SK-N-SH (cell line): ENCODE measurements at regions not wholly inside any gene's neighbourhood (a gene's known extent, or its start where the extent isn't known, plus 50 kb on each side); places are given as distances from the start of the nearest gene placed in this dataset.

ENCODE experiments used
- CTCF ChIA-PET: fragments of 300-600, 350-600 bp; formaldehyde crosslinking; extraction: SDS; loops from one replicate; lab custom pipeline; 2021; lab: Yijun Ruan, JAX
- POLR2A ChIA-PET: fragments of 350-600 bp; sonication (Branson Sonifier 250); formaldehyde crosslinking; extraction: SDS; loops from one replicate; lab custom pipeline; 2020; ENCODE audit warnings: antibody characterized with exemption, inconsistent platforms; lab: Yijun Ruan, JAX
- DNase-seq: peaks from one replicate; pipeline ENCODE4 v3.0.0; 2012
- H2AFZ ChIP-seq: fragments of 200-600 bp; sonication (generic); 2 replicates; pipeline ENCODE4 v1.8.1; 2016; ENCODE audit warnings: antibody characterized with exemption, mild to moderate bottlenecking, low read depth
- H3F3A ChIP-seq: fragments of 200-600 bp; sonication (generic); replicated peaks from 2 replicates; pipeline ENCODE3; 2016; ENCODE audit warnings: antibody characterized with exemption, mild to moderate bottlenecking; ENCODE audit not compliant: insufficient read depth
- H3K27ac ChIP-seq, 2 experiments: fragments of 200-500 bp in 1 of 2; fragments of 200-600 bp in 1 of 2; sonication (Bioruptor generic) in 1 of 2; sonication (generic), shearing (Covaris generic) in 1 of 2; 2 replicates each; pipeline versions ENCODE4 v1.5.1 to v1.6.1; 2014 to 2016; ENCODE audit warnings: low read depth in 2 of 2, inconsistent platforms in 1 of 2, low read length in 1 of 2, mild to moderate bottlenecking in 1 of 2, mixed read lengths in 1 of 2
- H3K27me3 ChIP-seq: fragments of 200-600 bp; sonication (generic), shearing (Covaris generic); 2 replicates; pipeline ENCODE4 v1.6.1; 2016; ENCODE audit warnings: mixed run types; ENCODE audit not compliant: insufficient read depth
- H3K36me3 ChIP-seq, 2 experiments: fragments of 200-500 bp in 1 of 2; fragments of 200-600 bp in 1 of 2; sonication (Bioruptor generic) in 1 of 2; sonication (generic) in 1 of 2; replicated peaks in 1 of 2; 2 replicates each; pipeline versions ENCODE3 to v1.5.1; 2014 to 2016; ENCODE audit warnings: low read length in 1 of 2, mild to moderate bottlenecking in 1 of 2; ENCODE audit not compliant: insufficient read depth in 2 of 2, control insufficient read depth in 1 of 2
- H3K4me1 ChIP-seq, 2 experiments: fragments of 200-500 bp in 1 of 2; fragments of 200-600 bp in 1 of 2; sonication (Bioruptor generic) in 1 of 2; sonication (generic), shearing (Covaris generic) in 1 of 2; 2 replicates each; pipeline versions ENCODE4 v1.5.1 to v1.6.1; 2014 to 2016; ENCODE audit warnings: low read depth in 1 of 2, low read length in 1 of 2, mixed run types in 1 of 2; ENCODE audit not compliant: insufficient read depth in 2 of 2, control insufficient read depth in 1 of 2
- H3K4me2 ChIP-seq: fragments of 200-600 bp; sonication (generic), shearing (Covaris generic); 2 replicates; pipeline ENCODE4 v1.6.1; 2017; ENCODE audit warnings: mixed run types
- H3K4me3 ChIP-seq, 2 experiments: fragments of 200-500 bp in 1 of 2; fragments of 200-600 bp in 1 of 2; sonication (Bioruptor generic) in 1 of 2; sonication (generic), shearing (Covaris generic) in 1 of 2; 2 replicates each; pipeline versions ENCODE4 v1.5.1 to v1.8.1; 2014 to 2016; ENCODE audit warnings: low read depth in 2 of 2, inconsistent platforms in 1 of 2, low read length in 1 of 2, mild to moderate bottlenecking in 1 of 2, mixed read lengths in 1 of 2, moderate library complexity in 1 of 2
- H3K79me2 ChIP-seq: fragments of 200-600 bp; sonication (generic); 2 replicates; pipeline ENCODE4 v1.8.1; 2017; ENCODE audit warnings: mild to moderate bottlenecking; ENCODE audit not compliant: insufficient read depth
- H3K9ac ChIP-seq: fragments of 200-600 bp; sonication (generic); 2 replicates; pipeline ENCODE4 v1.6.1; 2017; ENCODE audit warnings: mixed run types
- H3K9me2 ChIP-seq: fragments of 200-600 bp; sonication (generic); 2 replicates; pipeline ENCODE4 v1.6.1; 2017; ENCODE audit warnings: mixed run types
- H3K9me3 ChIP-seq: fragments of 200-600 bp; sonication (generic); 2 replicates; pipeline ENCODE4 v1.6.1; 2017; ENCODE audit warnings: mixed run types, mild to moderate bottlenecking, moderate library complexity
- H4K20me1 ChIP-seq: fragments of 200-600 bp; sonication (generic); 2 replicates; pipeline ENCODE4 v1.6.1; 2017; ENCODE audit warnings: mild to moderate bottlenecking, mixed run types; ENCODE audit not compliant: insufficient read depth
- CHD2 ChIP-seq: fragments of 150-350 bp; IDR thresholded peaks from 2 replicates; pipeline ENCODE4 v1.6.1; 2018; ENCODE audit warnings: low read length; ENCODE audit not compliant: partially characterized antibody
- EP300 ChIP-seq, 2 experiments: IDR thresholded peaks; 2 replicates each; pipeline versions ENCODE4 v1.4.0 to v1.6.1; 2012; ENCODE audit warnings: borderline replicate concordance in 1 of 2, low read depth in 1 of 2, low read length in 1 of 2
- FOXJ3 ChIP-seq: sonication (generic); formaldehyde crosslinking; IDR thresholded peaks from 2 replicates; pipeline ENCODE4 v1.5.1; 2020; ENCODE audit warnings: mild to moderate bottlenecking, missing genetic modification reagents
- FOXM1 ChIP-seq: IDR thresholded peaks from 2 replicates; pipeline ENCODE4 v1.4.0; 2012; ENCODE audit warnings: low read depth, mild to moderate bottlenecking
- JUND ChIP-seq: IDR thresholded peaks from 2 replicates; pipeline ENCODE4 v1.4.0; 2012
- MEF2A ChIP-seq: IDR thresholded peaks from 2 replicates; pipeline ENCODE4 v1.4.0; 2012; ENCODE audit warnings: low read depth, borderline replicate concordance
- NFIC ChIP-seq: IDR thresholded peaks from 2 replicates; pipeline ENCODE4 v1.4.0; 2012; ENCODE audit warnings: borderline replicate concordance
- SIN3A ChIP-seq: IDR thresholded peaks from 2 replicates; pipeline ENCODE4 v1.6.1; 2012; ENCODE audit warnings: low read depth, mild to moderate bottlenecking, low read length, moderate library complexity, borderline replicate concordance
- TAF1 ChIP-seq: IDR thresholded peaks from 2 replicates; pipeline ENCODE4 v1.6.1; 2012; ENCODE audit warnings: low read depth, mild to moderate bottlenecking, low read length, moderate library complexity, borderline replicate concordance
- TCF12 ChIP-seq: IDR thresholded peaks from 2 replicates; pipeline ENCODE4 v1.4.0; 2012
- TEAD4 ChIP-seq: IDR thresholded peaks from 2 replicates; pipeline ENCODE4 v1.4.0; 2012; ENCODE audit warnings: mild to moderate bottlenecking, borderline replicate concordance; ENCODE audit not compliant: insufficient read depth
- WGBS: methylation state at CpG from one replicate; pipeline ENCODE4 v1.1.6; 2017; ENCODE audit warnings: low lambda C conversion rate; 5-methylcytosine and 5-hydroxymethylcytosine counted together
- TF ChIP-seq, protein P1 (sequence below): fragments of 150-350 bp; IDR thresholded peaks from 2 replicates; pipeline ENCODE4 v1.6.1; 2017; ENCODE audit warnings: antibody characterized with exemption, low read length, low read depth, borderline replicate concordance
- TF ChIP-seq, protein P2 (sequence below): IDR thresholded peaks from 2 replicates; pipeline ENCODE4 v1.4.0; 2012; ENCODE audit warnings: low read depth
- TF ChIP-seq, protein P3 (sequence below): fragments of 150-350 bp; IDR thresholded peaks from 2 replicates; pipeline ENCODE4 v1.6.1; 2016; ENCODE audit warnings: mild to moderate bottlenecking, low read depth, low read length

DNA sequence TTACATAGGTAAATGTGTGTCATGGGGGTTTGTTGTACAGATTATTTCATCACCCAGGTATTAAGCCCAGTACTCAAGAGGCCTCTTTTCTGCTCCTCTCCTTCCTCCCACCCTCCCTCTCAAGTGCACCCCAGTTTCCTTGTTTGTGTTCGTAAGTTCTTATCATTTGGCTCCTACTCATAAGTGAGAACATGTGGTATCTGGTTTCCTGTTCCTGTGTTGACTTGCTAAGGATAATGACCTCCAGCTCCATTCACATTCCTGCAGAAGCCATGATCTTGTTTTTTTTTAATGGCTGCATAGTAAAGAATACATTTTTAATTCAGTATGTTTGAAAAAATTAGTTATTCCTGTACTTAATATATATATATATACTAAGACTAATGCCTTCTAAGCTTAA, 107.7 kb downstream of the CLDN17 start (continued):
- TF ChIP-seq, protein P1, sequence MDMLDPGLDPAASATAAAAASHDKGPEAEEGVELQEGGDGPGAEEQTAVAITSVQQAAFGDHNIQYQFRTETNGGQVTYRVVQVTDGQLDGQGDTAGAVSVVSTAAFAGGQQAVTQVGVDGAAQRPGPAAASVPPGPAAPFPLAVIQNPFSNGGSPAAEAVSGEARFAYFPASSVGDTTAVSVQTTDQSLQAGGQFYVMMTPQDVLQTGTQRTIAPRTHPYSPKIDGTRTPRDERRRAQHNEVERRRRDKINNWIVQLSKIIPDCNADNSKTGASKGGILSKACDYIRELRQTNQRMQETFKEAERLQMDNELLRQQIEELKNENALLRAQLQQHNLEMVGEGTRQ, result no peak
- TF ChIP-seq TEAD4 (no peak), FOXJ3 (no peak), NFIC (no peak), JUND (no peak), TCF12 (no peak), EP300 (IDR thresholded peaks at IDR 0.05; ENCODE audit: borderline replicate concordance in 1 of 2, low read depth in 1 of 2, low read length in 1 of 2) (no peak)

DNA sequence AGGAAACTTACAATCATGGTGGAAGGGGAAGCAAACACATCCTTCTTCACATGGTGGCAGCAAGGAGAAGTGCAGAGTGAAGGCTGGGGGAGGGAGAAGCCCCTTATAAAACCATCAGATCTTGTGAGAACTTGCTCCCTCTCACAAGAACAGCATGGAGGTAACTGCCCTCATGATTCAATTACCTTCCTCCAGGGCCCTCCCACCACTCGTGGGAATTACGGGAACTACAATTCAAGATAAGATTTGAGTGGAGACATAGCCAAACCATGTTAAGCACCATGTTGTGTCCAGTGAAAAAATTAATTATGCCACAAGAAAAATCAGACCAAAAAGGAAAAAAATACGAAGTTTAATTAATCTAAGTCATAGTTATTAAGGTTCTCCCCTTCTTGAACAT, 109.5 kb downstream of the CLDN17 start:
- no peak for DNase-seq
- Histone ChIP-seq H4K20me1 (no peaks in the 10 kb centered on the region), H3K4me1 (no peaks in the 10 kb centered on the region), H3F3A (no peaks in the 10 kb centered on the region), H2AFZ (no peak overlapping the region), H3K9ac (no peak overlapping the region), H3K36me3 (no peaks in the 10 kb centered on the region), H3K4me3 (no peak overlapping the region), H3K9me2 (no peaks in the 10 kb centered on the region), H3K4me2 (no peak overlapping the region), H3K79me2 (no peaks in the 10 kb centered on the region), H3K9me3 (no peaks in the 10 kb centered on the region), H3K27me3 (no peaks in the 10 kb centered on the region; the same call in 1 of the 2 replicates), H3K27ac (no peak overlapping the region)
- 0% methylated on average over 3 of the region's 3 CpGs for WGBS
- POLR2A ChIA-PET, result no interaction called here
- CTCF ChIA-PET, result interaction anchor here (3.9 kb wide), 1 partner anchor 12 kb away, joined by 19 read pairs; no protein-coding TSS in a partner anchor
- TF ChIP-seq MEF2A, result no peak
- no peak for TF ChIP-seq CHD2
- TF ChIP-seq FOXJ3, result no peak
- TF ChIP-seq, protein P2, sequence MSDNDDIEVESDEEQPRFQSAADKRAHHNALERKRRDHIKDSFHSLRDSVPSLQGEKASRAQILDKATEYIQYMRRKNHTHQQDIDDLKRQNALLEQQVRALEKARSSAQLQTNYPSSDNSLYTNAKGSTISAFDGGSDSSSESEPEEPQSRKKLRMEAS, result no peak

DNA sequence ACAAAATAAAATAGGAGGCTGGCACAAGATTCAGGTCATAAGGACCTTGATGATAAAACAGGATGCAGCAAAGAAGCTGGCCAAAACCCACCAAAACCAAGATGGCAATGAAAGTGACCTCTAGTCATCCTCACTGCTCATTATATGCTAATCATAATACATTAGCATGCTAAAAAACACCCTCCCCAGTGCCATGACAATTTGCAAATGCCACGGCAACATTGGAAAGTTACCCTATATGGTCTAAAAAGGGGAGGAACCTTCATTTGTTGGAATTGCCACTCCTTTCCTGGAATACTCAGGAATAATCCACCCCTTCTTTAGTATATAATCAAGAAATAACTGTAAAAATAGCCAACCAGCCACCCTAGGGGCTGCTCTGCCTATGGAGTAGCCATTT, 108.8 kb upstream of the GRIK1 start:
- Histone ChIP-seq H3K36me3 (no peaks in the 10 kb centered on the region), H3K4me2 (no peak overlapping the region), H3K9me2 (no peaks in the 10 kb centered on the region), H3K79me2 (no peaks in the 10 kb centered on the region), H2AFZ (no peak overlapping the region), H4K20me1 (no peaks in the 10 kb centered on the region), H3K27me3 (no peaks in the 10 kb centered on the region; the same call in 1 of the 2 replicates), H3K9ac (no peak overlapping the region), H3K4me3 (no peak overlapping the region), H3K27ac (no peak overlapping the region), H3F3A (no peaks in the 10 kb centered on the region), H3K4me1 (no peaks in the 10 kb centered on the region), H3K9me3 (no peaks in the 10 kb centered on the region)
- DNase-seq, result no peak
- POLR2A ChIA-PET, result no interaction called here
- TF ChIP-seq, protein P3, sequence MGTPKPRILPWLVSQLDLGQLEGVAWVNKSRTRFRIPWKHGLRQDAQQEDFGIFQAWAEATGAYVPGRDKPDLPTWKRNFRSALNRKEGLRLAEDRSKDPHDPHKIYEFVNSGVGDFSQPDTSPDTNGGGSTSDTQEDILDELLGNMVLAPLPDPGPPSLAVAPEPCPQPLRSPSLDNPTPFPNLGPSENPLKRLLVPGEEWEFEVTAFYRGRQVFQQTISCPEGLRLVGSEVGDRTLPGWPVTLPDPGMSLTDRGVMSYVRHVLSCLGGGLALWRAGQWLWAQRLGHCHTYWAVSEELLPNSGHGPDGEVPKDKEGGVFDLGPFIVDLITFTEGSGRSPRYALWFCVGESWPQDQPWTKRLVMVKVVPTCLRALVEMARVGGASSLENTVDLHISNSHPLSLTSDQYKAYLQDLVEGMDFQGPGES, result no peak
- TF ChIP-seq SIN3A, result no peak
- no peak for TF ChIP-seq FOXM1
- no peak for TF ChIP-seq TAF1
- TF ChIP-seq TEAD4, result no peak
- 0% methylated on average over 1 of the region's 1 CpG for WGBS
- CTCF ChIA-PET, result no interaction called here
